GM23248 (cell line): ENCODE measurements at regions not wholly inside any gene's neighbourhood (a gene's known extent, or its start where the extent isn't known, plus 50 kb on each side); places are given as distances from the start of the nearest gene placed in this dataset.
"Not testable (repeated sequence)": the region's sequence is repeated elsewhere in the genome, so short reads cannot be mapped to it uniquely, and the experiment has no call there.

ENCODE experiments used
- DNase-seq: peaks from one replicate; pipeline ENCODE4 v3.0.0-alpha.2; 2015
- H2AFZ ChIP-seq: fragments of 200-600 bp; sonication (generic); 2 replicates; pipeline ENCODE4 v1.6.1; 2016; ENCODE audit warnings: antibody characterized with exemption
- H3F3A ChIP-seq: fragments of 200-600 bp; sonication (generic); 2 replicates; pipeline ENCODE4 v1.6.1; 2016; ENCODE audit warnings: mild to moderate bottlenecking, antibody characterized with exemption, mixed run types; ENCODE audit not compliant: insufficient read depth
- H3K27ac ChIP-seq: fragments of 200-600 bp; sonication (generic); 2 replicates; pipeline ENCODE4 v1.5.1; 2016; ENCODE audit warnings: mild to moderate bottlenecking
- H3K27me3 ChIP-seq: fragments of 200-600 bp; sonication (generic); replicated peaks from 2 replicates; pipeline ENCODE4 v1.6.1; 2016; ENCODE audit warnings: mild to moderate bottlenecking; ENCODE audit not compliant: insufficient read depth
- H3K36me3 ChIP-seq: fragments of 200-600 bp; sonication (generic); 2 replicates; pipeline ENCODE4 v1.6.1; 2016; ENCODE audit warnings: low read depth, mild to moderate bottlenecking
- H3K4me1 ChIP-seq: fragments of 200-600 bp; sonication (generic); 2 replicates; pipeline ENCODE4 v1.6.1; 2016; ENCODE audit warnings: mild to moderate bottlenecking; ENCODE audit not compliant: insufficient read depth
- H3K4me2 ChIP-seq: fragments of 200-600 bp; sonication (generic); one replicate; pipeline ENCODE4 v1.6.1; 2016; ENCODE audit warnings: mild to moderate bottlenecking; ENCODE audit not compliant: unreplicated experiment
- H3K4me3 ChIP-seq: fragments of 200-600 bp; sonication (generic); 2 replicates; pipeline ENCODE4 v1.5.1; 2016; ENCODE audit warnings: mild to moderate bottlenecking
- H3K79me2 ChIP-seq: fragments of 200-600 bp; sonication (generic); 2 replicates; pipeline ENCODE4 v1.6.1; 2016; ENCODE audit warnings: mild to moderate bottlenecking; ENCODE audit not compliant: insufficient read depth
- H3K9ac ChIP-seq: fragments of 200-600 bp; sonication (generic); 2 replicates; pipeline ENCODE4 v1.6.1; 2016; ENCODE audit warnings: mild to moderate bottlenecking
- H3K9me2 ChIP-seq: fragments of 200-600 bp; sonication (generic); 2 replicates; pipeline ENCODE4 v1.6.1; 2016; ENCODE audit warnings: mixed run types, mild to moderate bottlenecking, moderate library complexity; ENCODE audit not compliant: insufficient read depth
- H3K9me3 ChIP-seq: fragments of 200-600 bp; sonication (generic); one replicate; pipeline ENCODE4 v1.6.1; 2017; ENCODE audit warnings: low read depth
- H4K20me1 ChIP-seq: fragments of 200-600 bp; sonication (generic); 2 replicates; pipeline ENCODE4 v1.6.0; 2016; ENCODE audit not compliant: insufficient read depth
- EZH2 ChIP-seq: fragments of 200-600 bp; sonication (generic); IDR thresholded peaks from 2 replicates; pipeline ENCODE4 v1.6.1; 2018; ENCODE audit warnings: antibody characterized with exemption, mild to moderate bottlenecking; ENCODE audit not compliant: insufficient read depth, poor library complexity, severe bottlenecking
- EZH2phosphoT487 ChIP-seq: fragments of 200-600 bp; sonication (generic); IDR thresholded peaks from 2 replicates; pipeline ENCODE4 v1.6.1; 2018; ENCODE audit warnings: antibody characterized with exemption, moderate library complexity, mild to moderate bottlenecking, low read depth; ENCODE audit not compliant: insufficient read depth
- WGBS, 2 experiments: methylation state at CpG; one replicate each; pipeline ENCODE4 v1.1.6; 2015 to 2017; ENCODE audit warnings: low lambda C conversion rate in 2 of 2, low coverage in 1 of 2; ENCODE audit errors: missing lambda C conversion rate in 2 of 2; 5-methylcytosine and 5-hydroxymethylcytosine counted together
- in situ Hi-C: fragments of 300-500 bp; cut with MboI; formaldehyde crosslinking; loops from 2 replicates; pipeline ENCODE4 v1.15.0; 2020

DNA sequence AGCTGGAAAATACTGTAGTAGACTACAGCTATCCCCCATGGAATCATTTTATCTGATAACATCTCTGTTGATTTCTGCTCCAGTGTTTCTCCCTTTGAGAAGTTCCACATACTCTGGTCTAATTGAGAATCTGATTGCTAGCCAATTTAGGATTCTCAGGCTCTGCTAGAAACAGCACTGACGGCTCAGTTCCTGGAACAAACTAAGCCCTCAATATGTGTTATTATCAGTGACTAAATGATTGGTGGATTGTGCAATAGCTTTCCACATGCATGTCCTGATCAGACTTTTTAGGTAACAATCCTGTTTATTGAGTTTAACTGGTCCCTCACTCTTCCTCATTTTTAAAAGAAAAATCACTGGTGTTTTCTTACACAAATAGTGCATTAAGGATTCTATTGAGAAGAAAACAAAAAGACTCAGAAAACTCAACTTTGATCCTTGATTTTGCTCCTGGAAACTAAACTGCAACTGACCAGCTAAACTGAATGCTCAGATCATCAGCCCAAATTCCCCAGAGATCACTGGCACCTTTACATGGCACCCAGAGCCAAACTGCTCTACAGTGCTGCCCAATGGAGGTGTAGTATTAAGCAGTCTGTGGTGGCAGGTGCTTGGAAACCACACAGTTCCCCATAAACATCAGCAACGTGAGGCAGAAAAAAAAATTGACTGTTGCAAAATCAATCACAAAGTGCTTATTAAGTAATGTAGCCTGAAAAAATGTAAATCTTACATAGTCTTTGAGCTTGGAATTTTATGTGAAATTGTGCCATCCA lies 423.7 kb downstream of the TOX3 start:
- H3K9ac ChIP-seq = no peak overlapping the region
- DNase-seq = no peak
- H3K9me3 ChIP-seq = no peaks in the 10 kb centered on the region
- no peaks in the 10 kb centered on the region for H3F3A ChIP-seq
- no peaks in the 10 kb centered on the region for H3K36me3 ChIP-seq
- H3K4me2 ChIP-seq = no peak overlapping the region
- H3K4me1 ChIP-seq = no peaks in the 10 kb centered on the region
- in situ Hi-C loops = no loop called here
- no peak overlapping the region for H3K27ac ChIP-seq
- WGBS, 2 experiments = 10 to 22% methylated on average over 2 of the region's 2 CpGs
- no peak overlapping the region for H3K4me3 ChIP-seq
- no peak overlapping the region for H2AFZ ChIP-seq
- H3K27me3 ChIP-seq = no peaks in the 10 kb centered on the region
- H3K9me2 ChIP-seq = no peaks in the 10 kb centered on the region
- no peak for TF ChIP-seq EZH2
- no peak for TF ChIP-seq EZH2phosphoT487
- H3K79me2 ChIP-seq = no peaks in the 10 kb centered on the region
- H4K20me1 ChIP-seq = no peaks in the 10 kb centered on the region

GRCh38 chr16:52117171-52117570 lies 429.8 kb downstream of the TOX3 start:
- no peaks in the 10 kb centered on the region for H3K9me2 ChIP-seq
- in situ Hi-C loops = no loop called here
- H3K4me3 ChIP-seq = no peak overlapping the region
- no peaks in the 10 kb centered on the region for H4K20me1 ChIP-seq
- TF ChIP-seq EZH2phosphoT487 (no peak), EZH2 (no peak)
- H3K27ac ChIP-seq = no peak overlapping the region
- DNase-seq = no peak
- H3F3A ChIP-seq = no peaks in the 10 kb centered on the region
- no peak overlapping the region for H2AFZ ChIP-seq
- H3K36me3 ChIP-seq = no peaks in the 10 kb centered on the region
- no peak overlapping the region for H3K4me2 ChIP-seq
- no peaks in the 10 kb centered on the region for H3K4me1 ChIP-seq
- WGBS, 2 experiments = 8 to 17% methylated on average over 2 of the region's 2 CpGs
- H3K9ac ChIP-seq = no peak overlapping the region
- H3K79me2 ChIP-seq = no peaks in the 10 kb centered on the region
- no peaks in the 10 kb centered on the region for H3K27me3 ChIP-seq
- H3K9me3 ChIP-seq = no peaks in the 10 kb centered on the region

GRCh38 chr16:52114379-52114778 lies 432.6 kb downstream of the TOX3 start:
- H2AFZ ChIP-seq = no peak overlapping the region
- H3F3A ChIP-seq = no peaks in the 10 kb centered on the region
- no peaks in the 10 kb centered on the region for H3K36me3 ChIP-seq
- no peaks in the 10 kb centered on the region for H3K27me3 ChIP-seq
- H3K9me2 ChIP-seq = no peaks in the 10 kb centered on the region
- H3K9ac ChIP-seq = no peak overlapping the region
- H3K9me3 ChIP-seq = no peaks in the 10 kb centered on the region
- 35 to 38% methylated on average over 4 of the region's 4 CpGs for WGBS, 2 experiments
- no peak for DNase-seq
- no peaks in the 10 kb centered on the region for H4K20me1 ChIP-seq
- no peak overlapping the region for H3K4me2 ChIP-seq
- no peaks in the 10 kb centered on the region for H3K79me2 ChIP-seq
- H3K4me1 ChIP-seq = no peaks in the 10 kb centered on the region
- TF ChIP-seq EZH2 (no peak), EZH2phosphoT487 (no peak)
- H3K27ac ChIP-seq = no peak overlapping the region
- in situ Hi-C loops = no loop called here
- H3K4me3 ChIP-seq = no peak overlapping the region

GRCh38 chr16:52113533-52114183 lies 433.3 kb downstream of the TOX3 start:
- Histone ChIP-seq H4K20me1 (no peaks in the 10 kb centered on the region), H3K79me2 (no peaks in the 10 kb centered on the region), H3K4me3 (no peak overlapping the region), H3K4me1 (no peaks in the 10 kb centered on the region), H3K9me3 (no peaks in the 10 kb centered on the region), H3K27me3 (no peaks in the 10 kb centered on the region), H3K9ac (no peak overlapping the region), H3K27ac (no peak overlapping the region), H3K4me2 (no peak overlapping the region), H2AFZ (no peak overlapping the region), H3K9me2 (no peaks in the 10 kb centered on the region), H3K36me3 (no peaks in the 10 kb centered on the region), H3F3A (no peaks in the 10 kb centered on the region)
- in situ Hi-C loops = no loop called here
- no peak for DNase-seq
- 20 to 24% methylated on average over 2 of the region's 2 CpGs for WGBS, 2 experiments
- no peak for TF ChIP-seq EZH2phosphoT487
- TF ChIP-seq EZH2 = no peak

DNA sequence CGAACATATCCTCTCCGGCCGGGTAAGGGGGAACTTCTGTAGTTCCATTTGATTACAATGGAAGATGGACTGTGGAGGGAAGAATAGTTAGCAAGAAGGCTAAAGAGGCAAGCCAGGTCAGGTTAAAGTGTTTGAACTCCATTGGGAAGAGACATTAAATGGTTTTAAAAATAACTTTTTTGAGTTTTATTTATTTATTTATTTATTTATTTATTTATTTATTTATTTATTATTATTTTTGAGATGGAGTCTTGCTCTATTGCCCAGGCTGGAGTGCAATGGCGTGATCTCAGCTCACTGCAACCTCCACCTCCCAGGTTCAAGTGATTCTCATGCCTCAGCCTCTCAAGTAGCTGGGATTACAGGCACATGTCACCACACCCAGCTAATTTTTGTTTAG lies 441.9 kb downstream of the TOX3 start:
- H3K9me3 ChIP-seq, H4K20me1 ChIP-seq, H3K79me2 ChIP-seq, in situ Hi-C loops, H3K4me3 ChIP-seq, H3K9me2 ChIP-seq, H3K4me1 ChIP-seq, H3K27me3 ChIP-seq, H2AFZ ChIP-seq, DNase-seq, H3K4me2 ChIP-seq, H3K9ac ChIP-seq, H3K27ac ChIP-seq, H3K36me3 ChIP-seq, H3F3A ChIP-seq: not testable (repeated sequence)
- WGBS, 2 experiments = 31 to 38% methylated on average over 4 of the region's 4 CpGs
